SK-N-MC (cell line): ENCODE measurements at regions not wholly inside any gene's neighbourhood (a gene's known extent, or its start where the extent isn't known, plus 50 kb on each side); places are given as distances from the start of the nearest gene placed in this dataset.

Experiments used
- DNase-seq: peaks from one replicate; pipeline ENCODE4 v3.0.0-alpha.2; 2011; ENCODE audit warnings: low read depth, low spot score
- H3K27ac ChIP-seq: fragments of 200-600 bp; sonication (generic); 2 replicates; pipeline ENCODE4 v1.5.1; 2016; ENCODE audit warnings: mixed run types
- H3K36me3 ChIP-seq: fragments of 200-600 bp; sonication (generic); 2 replicates; pipeline ENCODE4 v1.6.1; 2017; ENCODE audit warnings: antibody characterized with exemption, low read length, mixed read lengths; ENCODE audit not compliant: insufficient read depth
- H3K4me3 ChIP-seq: fragments of 200-600 bp; sonication (generic); 2 replicates; pipeline ENCODE4 v1.5.1; 2016
- H3K9ac ChIP-seq: fragments of 200-600 bp; sonication (generic); 2 replicates; pipeline ENCODE4 v1.8.0; 2017; ENCODE audit warnings: mixed run types, mixed read lengths; ENCODE audit not compliant: insufficient read length
- H3K9me3 ChIP-seq: fragments of 200-600 bp; sonication (generic); 2 replicates; pipeline ENCODE4 v1.6.1; 2017; ENCODE audit warnings: low read depth, mild to moderate bottlenecking, antibody characterized with exemption, low read length, moderate library complexity, mixed read lengths
- EZH2 ChIP-seq: fragments of 200-600 bp; sonication (generic); IDR thresholded peaks from one replicate; pipeline ENCODE4 v1.6.1; 2017; ENCODE audit warnings: antibody characterized with exemption
- FOXP2 ChIP-seq: optimal IDR thresholded peaks from 2 replicates; pipeline ENCODE3; 2011; ENCODE audit warnings: mild to moderate bottlenecking, moderate library complexity; ENCODE audit not compliant: insufficient read depth; ENCODE audit errors: extremely low read length, control extremely low read depth
- POLR2AphosphoS5 ChIP-seq: IDR thresholded peaks from 2 replicates; pipeline ENCODE4 v1.6.1; 2012; ENCODE audit warnings: mild to moderate bottlenecking, low read depth, low read length, borderline replicate concordance

GRCh38 chr16:86405319-86405718 lies 105.0 kb upstream of the FOXF1 start:
- no peak for DNase-seq
- Histone ChIP-seq H3K9ac (no peak overlapping the region), H3K4me3 (no peak overlapping the region), H3K27ac (no peak overlapping the region), H3K9me3 (no peaks in the 10 kb centered on the region), H3K36me3 (no peaks in the 10 kb centered on the region)
- TF ChIP-seq POLR2AphosphoS5 (no peak), EZH2 (no peak), FOXP2 (no peak)

GRCh38 chr16:86406056-86406455 lies 104.3 kb upstream of the FOXF1 start:
- DNase-seq: no peak
- TF ChIP-seq FOXP2: no peak
- no peak for TF ChIP-seq EZH2
- no peak for TF ChIP-seq POLR2AphosphoS5
- Histone ChIP-seq H3K9ac (no peak overlapping the region), H3K4me3 (no peak overlapping the region), H3K27ac (no peak overlapping the region), H3K9me3 (no peaks in the 10 kb centered on the region), H3K36me3 (no peaks in the 10 kb centered on the region)

- TF ChIP-seq POLR2AphosphoS5 (no peak), EZH2 (no peak), FOXP2 (no peak)
- no peak overlapping the region for H3K4me3 ChIP-seq
- no peak overlapping the region for H3K9ac ChIP-seq
- no peaks in the 10 kb centered on the region for H3K36me3 ChIP-seq
- DNase-seq: no peak
- no peak overlapping the region for H3K27ac ChIP-seq
- no peaks in the 10 kb centered on the region for H3K9me3 ChIP-seq
Observed at GRCh38 chr16:86408685-86409084, 101.6 kb upstream of the FOXF1 start.

GRCh38 chr16:86410081-86410480 lies 100.2 kb upstream of the FOXF1 start:
- TF ChIP-seq FOXP2 (no peak), POLR2AphosphoS5 (no peak), EZH2 (no peak)
- no peak overlapping the region for H3K4me3 ChIP-seq
- H3K27ac ChIP-seq: no peak overlapping the region
- H3K36me3 ChIP-seq: no peaks in the 10 kb centered on the region
- no peak for DNase-seq
- H3K9me3 ChIP-seq: no peaks in the 10 kb centered on the region
- H3K9ac ChIP-seq: no peak overlapping the region

- Histone ChIP-seq H3K9ac (no peak overlapping the region), H3K27ac (no peak overlapping the region), H3K9me3 (no peaks in the 10 kb centered on the region), H3K4me3 (no peak overlapping the region), H3K36me3 (no peaks in the 10 kb centered on the region)
- TF ChIP-seq FOXP2: no peak
- TF ChIP-seq EZH2: no peak
- no peak for TF ChIP-seq POLR2AphosphoS5
- no peak for DNase-seq
Observed at GRCh38 chr16:86410529-86410928, 99.8 kb upstream of the FOXF1 start.

GRCh38 chr16:86411897-86412296 lies 98.4 kb upstream of the FOXF1 start:
- no peak for TF ChIP-seq POLR2AphosphoS5
- no peak for TF ChIP-seq EZH2
- no peak for TF ChIP-seq FOXP2
- no peak for DNase-seq
- H3K9me3 ChIP-seq: no peaks in the 10 kb centered on the region

GRCh38 chr16:86414991-86415740 lies 95.2 kb upstream of the FOXF1 start:
- TF ChIP-seq POLR2AphosphoS5 (no peak), FOXP2 (no peak), EZH2 (no peak)
- Histone ChIP-seq H3K27ac (no peak overlapping the region), H3K9ac (no peak overlapping the region), H3K9me3 (no peaks in the 10 kb centered on the region), H3K36me3 (no peaks in the 10 kb centered on the region), H3K4me3 (no peak overlapping the region)
- no peak for DNase-seq

More at GRCh38 chr16:86411897-86412296, 98.4 kb upstream of the FOXF1 start:
- Histone ChIP-seq H3K27ac (no peak overlapping the region), H3K36me3 (no peaks in the 10 kb centered on the region), H3K4me3 (no peak overlapping the region), H3K9ac (no peak overlapping the region)

- H3K9ac ChIP-seq: no peak overlapping the region
- H3K4me3 ChIP-seq: no peak overlapping the region
- no peak for DNase-seq
- H3K9me3 ChIP-seq: no peaks in the 10 kb centered on the region
- no peak overlapping the region for H3K27ac ChIP-seq
- no peaks in the 10 kb centered on the region for H3K36me3 ChIP-seq
- no peak for TF ChIP-seq FOXP2
- TF ChIP-seq EZH2: no peak
- no peak for TF ChIP-seq POLR2AphosphoS5
Observed at GRCh38 chr16:86418981-86419380, 91.3 kb upstream of the FOXF1 start.

- TF ChIP-seq POLR2AphosphoS5: no peak
- no peak for TF ChIP-seq FOXP2
- TF ChIP-seq EZH2: no peak
- H3K9me3 ChIP-seq: no peaks in the 10 kb centered on the region
Observed at GRCh38 chr16:86419518-86419917, 90.8 kb upstream of the FOXF1 start.

More at GRCh38 chr16:86419518-86419917, 90.8 kb upstream of the FOXF1 start:
- Histone ChIP-seq H3K4me3 (no peak overlapping the region), H3K27ac (no peak overlapping the region), H3K36me3 (no peaks in the 10 kb centered on the region), H3K9ac (no peak overlapping the region)
- DNase-seq: no peak
